HG02623 (cell line): ENCODE measurements at regions not wholly inside any gene's neighbourhood (a gene's known extent, or its start where the extent isn't known, plus 50 kb on each side); places are given as distances from the start of the nearest gene placed in this dataset.

Experiments
- ATAC-seq: cut with Tn5 transposase; IDR thresholded peaks from one replicate; pipeline ENCODE4 v1.9.1; 2021; ENCODE audit warnings: moderate library complexity; ENCODE audit not compliant: unreplicated experiment

DNA sequence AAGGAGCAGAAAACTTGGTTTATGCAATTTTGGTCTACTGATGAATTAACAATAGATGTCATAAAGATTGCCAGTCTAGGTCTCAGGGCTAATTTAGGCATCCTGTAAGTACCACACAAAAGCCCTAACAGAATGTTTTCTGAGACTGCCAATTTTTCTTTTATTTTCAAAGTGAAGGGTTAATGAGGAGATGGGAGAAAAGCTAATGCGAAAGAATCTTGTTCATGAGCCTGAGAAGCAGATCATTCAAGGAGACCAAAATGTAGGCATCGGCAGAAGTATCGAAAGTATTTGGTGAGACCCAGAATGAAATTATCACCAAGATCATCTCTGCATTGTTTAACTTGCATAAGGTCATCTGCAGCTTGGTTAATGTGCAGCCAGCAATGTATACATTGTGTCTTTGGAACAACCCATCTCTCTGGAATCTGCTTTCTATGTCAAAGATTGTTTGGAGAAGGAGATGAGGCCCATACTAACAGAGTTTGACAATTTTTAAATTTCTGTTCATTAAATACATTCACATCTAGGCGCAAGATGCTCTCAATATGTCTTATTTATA, 163.3 kb upstream of the GLI3 start:
- ATAC-seq, result no peak

- no peak for ATAC-seq
Measured at GRCh38 chr7:42395607-42396006, 158.6 kb upstream of the GLI3 start.

DNA sequence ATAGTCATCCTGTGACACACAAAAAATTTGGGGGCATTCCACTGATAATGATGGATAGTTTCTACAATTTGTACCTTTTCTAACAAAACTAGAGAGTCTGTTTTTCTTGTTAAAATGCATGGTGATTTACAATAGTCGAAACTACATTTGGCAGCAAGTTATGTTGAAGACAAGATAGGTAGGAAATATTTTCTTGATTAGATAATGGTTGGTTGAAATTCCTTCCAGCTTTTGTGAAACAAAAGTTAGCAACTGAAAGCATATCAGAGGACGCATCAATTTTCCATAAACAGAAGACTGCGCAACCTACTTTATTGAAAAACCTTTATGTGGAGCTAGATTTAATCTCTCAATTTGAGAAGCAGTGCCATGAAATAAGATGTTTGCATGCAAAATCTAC, 155.8 kb upstream of the GLI3 start:
- ATAC-seq, result no peak

- ATAC-seq, result no peak
Measured at GRCh38 chr7:42389697-42390096, 152.7 kb upstream of the GLI3 start.

GRCh38 chr7:42385912-42386311, 148.9 kb upstream of the GLI3 start:
- no peak for ATAC-seq

DNA sequence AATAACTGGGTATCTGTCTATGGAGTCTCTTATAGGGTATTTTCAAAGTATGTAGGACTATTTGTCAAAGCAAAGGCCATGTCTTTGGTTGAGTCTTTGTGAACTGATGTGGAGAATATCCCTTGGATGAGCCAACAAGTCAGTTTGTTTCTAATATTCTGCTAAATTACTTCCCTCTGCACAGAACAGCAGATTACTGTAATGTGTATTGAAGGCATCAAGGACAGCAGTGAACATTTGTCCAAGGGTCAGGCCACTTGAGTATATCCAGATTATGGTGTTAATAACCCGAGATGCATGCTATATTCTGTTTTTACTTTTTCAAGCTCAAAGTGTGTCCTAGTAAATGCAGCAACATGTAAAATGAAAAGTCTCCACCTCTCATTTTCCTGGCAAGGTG, 144.2 kb upstream of the GLI3 start:
- ATAC-seq, result no peak

GRCh38 chr7:42380401-42380800, 143.4 kb upstream of the GLI3 start:
- no peak for ATAC-seq

DNA sequence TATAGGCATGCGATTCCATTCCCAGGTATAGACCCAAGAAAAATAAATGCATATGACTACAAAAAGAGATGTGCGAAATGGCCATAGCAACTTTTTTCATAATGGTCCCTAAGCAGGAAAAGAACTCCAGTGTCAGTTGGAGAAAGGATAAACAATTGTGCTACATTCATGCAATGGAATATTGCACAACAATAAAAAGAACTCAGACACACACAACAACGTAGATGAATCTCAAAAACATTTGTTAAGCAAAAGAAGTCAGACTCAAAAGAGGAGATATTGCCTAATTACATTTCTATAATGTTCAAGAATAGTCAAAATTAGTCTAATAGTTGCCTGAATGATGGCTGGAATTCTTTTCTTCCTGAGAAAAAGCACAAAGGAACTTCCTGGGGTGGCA, 141.1 kb upstream of the GLI3 start:
- no peak for ATAC-seq

DNA sequence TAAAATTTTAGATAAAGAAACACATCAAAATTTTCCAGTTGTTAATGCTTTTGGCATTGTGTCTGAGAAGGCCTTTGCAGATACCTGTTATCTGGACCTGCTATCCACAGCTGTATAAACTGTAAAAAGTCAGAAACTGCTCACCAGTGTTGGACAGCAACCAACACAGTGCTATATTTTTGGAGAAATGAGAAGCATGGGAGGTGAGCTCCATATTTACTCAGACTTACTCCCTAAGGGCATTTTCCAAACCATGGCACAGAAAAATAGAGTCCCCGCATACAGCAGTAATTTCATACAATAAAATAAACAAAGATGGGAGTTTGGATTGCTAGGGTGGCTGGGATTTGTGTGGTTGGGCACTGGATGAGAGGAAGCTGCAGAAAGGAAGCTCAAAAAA, 136.3 kb upstream of the GLI3 start:
- no peak for ATAC-seq

DNA sequence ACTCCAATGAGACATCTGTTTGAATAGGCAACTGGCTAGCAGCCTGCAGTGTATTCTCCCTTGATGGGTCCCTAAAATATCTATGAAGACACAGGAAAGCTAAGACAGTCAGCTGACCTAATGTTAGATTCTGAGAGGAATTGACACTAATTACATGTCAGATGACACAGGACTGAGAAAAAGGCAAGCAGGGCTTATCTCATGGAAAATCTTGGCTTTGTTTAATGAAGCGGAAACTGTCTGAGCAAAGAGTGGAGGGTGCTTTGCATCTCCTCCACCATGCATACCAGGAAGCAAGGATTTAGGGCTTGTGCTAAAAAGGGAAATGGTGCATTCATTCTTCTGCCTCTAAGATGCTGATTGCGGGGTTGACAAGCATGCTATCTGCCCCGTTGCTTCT, 135.5 kb upstream of the GLI3 start:
- no peak for ATAC-seq

DNA sequence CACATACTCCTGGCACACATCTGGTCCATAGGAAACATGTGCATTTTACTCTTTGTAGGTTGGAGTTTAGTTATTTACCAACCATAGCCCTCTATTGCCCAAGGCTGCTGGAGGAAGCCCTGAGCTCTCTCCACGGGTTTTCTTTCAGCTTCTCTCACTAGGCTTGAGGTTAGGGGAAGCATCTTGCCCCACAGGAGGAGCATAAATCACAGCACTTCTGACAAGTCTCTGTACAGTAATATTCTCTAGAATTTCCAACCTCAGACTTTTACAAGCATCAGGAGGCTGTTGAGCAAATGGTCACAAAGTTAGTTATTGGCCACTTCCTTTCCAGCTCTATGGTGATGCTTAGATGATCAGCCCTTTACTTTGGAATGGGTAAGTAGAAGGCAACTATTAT, 122.9 kb upstream of the GLI3 start:
- ATAC-seq, result no peak

- no peak for ATAC-seq
Measured at GRCh38 chr7:42351316-42351935, 114.4 kb upstream of the GLI3 start.

- no peak for ATAC-seq
Measured at GRCh38 chr7:42350801-42351200, 113.8 kb upstream of the GLI3 start.

DNA sequence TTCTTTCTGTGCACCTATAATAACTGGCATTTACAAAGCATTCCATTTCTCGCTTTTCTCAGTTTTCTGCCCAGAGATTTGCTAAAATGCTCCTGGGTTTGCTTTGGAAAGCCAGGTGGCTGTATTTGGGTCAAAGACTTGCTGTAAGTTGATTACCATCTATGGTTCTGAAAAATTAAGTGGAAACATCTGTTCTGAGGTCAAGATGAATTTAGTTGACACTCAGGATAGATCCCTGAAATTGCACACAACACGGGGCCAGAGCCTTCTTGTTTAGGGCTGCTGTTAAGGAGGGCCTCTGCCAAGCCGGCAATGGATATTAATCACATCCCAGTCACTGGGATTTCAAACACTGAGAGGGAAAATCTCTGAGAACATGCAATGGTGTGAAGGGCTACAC, 111.6 kb upstream of the GLI3 start:
- ATAC-seq, result no peak

GRCh38 chr7:42348071-42348470, 111.1 kb upstream of the GLI3 start:
- ATAC-seq, result no peak

DNA sequence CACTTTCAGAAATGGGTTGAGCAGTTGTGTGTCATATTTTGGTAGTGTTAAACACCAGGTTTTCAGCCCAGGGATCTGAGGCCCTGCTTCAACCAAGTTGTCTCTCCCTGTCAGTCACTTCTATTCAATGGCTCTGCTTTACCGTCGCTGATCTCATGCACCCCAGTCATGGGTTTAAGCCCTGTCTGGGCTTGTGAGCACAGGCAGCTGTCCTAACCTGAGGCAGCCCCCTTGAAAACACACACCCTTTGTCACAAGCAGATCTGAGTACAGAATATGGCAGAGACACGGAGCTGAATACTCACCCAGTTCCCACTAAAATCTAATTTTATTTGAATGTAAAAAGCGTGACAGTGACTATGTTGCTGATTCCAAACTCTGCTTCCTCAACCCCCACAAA, 110.6 kb upstream of the GLI3 start:
- no peak for ATAC-seq

DNA sequence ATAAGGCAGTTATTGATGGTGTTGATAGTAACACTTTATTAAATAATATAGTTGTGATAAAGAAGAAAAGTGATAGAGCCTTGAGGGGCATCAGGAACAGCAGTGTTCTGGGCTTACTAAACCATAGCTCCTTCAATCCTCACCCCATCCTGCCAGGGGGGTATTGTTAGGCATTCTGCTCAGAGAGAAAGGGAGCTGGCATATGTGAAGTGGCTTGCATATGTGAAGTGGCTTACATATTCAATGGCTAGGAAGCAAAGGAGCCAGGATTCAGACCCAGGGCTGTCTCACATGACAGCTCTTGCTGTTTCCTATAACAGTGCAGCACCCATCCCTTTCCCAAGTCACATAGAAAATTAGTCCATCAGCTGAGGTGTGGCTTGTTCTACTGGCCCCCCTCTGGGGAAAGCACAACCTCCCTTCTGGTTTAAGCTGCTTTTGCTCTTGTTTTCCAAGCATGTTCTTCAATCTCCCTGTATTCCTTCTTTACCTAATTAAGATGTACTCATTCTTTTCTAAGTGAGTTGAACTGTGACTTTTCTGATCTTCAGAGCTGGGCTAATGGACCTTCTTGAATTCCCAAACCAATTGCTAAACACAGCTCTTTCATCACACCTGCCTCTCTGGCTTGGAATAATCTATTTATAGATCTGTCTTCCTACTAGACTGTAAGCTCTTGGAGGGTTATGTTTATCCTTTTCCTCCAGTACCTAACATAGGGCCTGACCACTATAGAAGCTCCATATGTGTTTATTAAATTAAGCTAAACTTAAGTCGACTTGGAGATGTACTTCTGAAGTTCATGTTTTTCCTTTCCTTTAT, 108.7 kb upstream of the GLI3 start:
- no peak for ATAC-seq

DNA sequence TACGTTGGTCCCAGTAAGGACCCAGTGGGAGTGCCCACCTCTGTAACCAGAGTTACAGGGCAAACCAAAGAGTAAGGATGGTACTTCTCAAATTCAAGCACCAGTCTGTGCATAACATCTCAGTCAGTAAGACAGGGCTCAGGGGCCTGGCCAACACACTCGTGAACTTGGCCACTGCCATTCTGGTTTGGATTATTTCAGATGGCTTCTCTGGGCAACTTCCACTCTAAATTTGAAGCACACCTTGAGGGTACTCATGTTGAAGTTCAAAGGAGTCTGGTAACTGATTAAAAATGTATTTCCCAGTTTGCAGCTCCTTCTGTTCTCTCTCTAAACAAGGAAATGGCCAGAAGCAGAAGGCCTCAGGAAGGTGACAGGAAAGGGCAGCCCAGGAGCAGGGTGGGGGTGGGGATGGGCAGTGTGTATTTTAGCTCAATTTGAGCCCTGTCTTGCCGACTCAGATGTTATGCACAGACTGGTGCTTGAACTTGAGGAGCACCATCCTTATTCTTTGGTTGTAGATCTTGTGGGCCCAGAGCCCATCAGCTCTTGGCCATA, 107.3 kb upstream of the GLI3 start:
- no peak for ATAC-seq

GRCh38 chr7:42342381-42342780, 105.4 kb upstream of the GLI3 start:
- no peak for ATAC-seq

DNA sequence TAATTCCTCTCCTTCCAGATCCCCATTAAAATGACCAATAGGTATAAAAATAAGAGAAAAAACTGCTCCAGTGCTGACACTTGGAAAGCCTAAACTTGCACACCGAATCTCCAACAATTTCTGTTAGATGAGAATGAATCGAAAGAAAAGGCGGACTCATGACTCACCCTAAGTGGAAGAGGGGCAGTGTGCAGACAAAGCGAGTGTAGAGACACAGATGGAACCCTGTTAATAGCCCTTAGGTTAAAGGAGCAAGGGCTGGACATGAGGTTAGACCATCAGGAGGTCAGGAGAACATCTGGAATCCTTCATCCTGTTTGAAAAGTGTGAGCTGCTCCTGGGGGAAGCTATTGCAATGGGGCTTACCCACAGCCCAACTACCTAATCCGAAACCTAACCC, 103.4 kb upstream of the GLI3 start:
- no peak for ATAC-seq

DNA sequence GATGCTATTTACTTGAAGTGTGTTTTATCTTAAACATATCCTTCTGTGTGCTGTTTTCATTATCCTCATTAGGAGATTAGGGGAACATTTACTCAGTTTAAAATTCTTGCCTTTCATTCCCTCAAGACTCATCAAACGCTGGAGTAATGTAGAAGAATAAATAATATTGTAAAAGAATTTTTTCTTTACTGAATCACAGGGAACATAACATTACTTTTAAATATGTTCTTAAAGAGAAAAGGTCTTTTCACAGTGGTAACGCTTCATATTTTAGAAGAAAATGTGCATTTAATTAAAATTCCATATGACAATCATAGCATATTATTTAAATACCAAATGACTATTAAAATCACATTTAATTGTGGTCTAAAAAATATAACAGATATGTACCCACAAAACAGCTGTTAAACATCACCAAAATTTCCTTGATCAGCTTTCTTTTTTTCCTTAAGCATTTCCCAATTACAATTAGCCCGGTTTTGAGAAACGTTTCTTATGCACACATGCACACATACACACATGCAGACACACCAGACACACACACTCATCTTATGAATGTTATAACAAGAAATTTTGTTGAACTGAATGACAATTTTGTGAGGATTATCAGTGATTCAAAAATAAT, 102.0 kb upstream of the GLI3 start:
- ATAC-seq, result no peak
